UCSD-AML1 (cell line): ENCODE measurements at regions not wholly inside any gene's neighbourhood (a gene's known extent, or its start where the extent isn't known, plus 50 kb on each side); places are given as distances from the start of the nearest gene placed in this dataset.
A peak's percentile ranks its signal among the peaks of the same experiment; 100 is the strongest.
"Not testable (repeated sequence)": the region's sequence is repeated elsewhere in the genome, so short reads cannot be mapped to it uniquely, and the experiment has no call there.

Experiments
- DNase-seq: peaks from one replicate; lab custom pipeline; 2025; ENCODE audit not compliant: unreplicated experiment; lab: John Stamatoyannopoulos, UW

- DNase-seq = no peak
Measured at GRCh38 chr10:57694956-57695608, 572.6 kb downstream of the IPMK start.

- no peak for DNase-seq
Measured at GRCh38 chr10:57692255-57692980, 575.3 kb downstream of the IPMK start.

- DNase-seq = no peak
Measured at GRCh38 chr10:57689596-57690297, 577.9 kb downstream of the IPMK start.

- DNase-seq = no peak
Measured at GRCh38 chr10:57679916-57680315, 587.8 kb downstream of the IPMK start.

GRCh38 chr10:57675125-57675524 lies 592.6 kb downstream of the IPMK start:
- no peak for DNase-seq

GRCh38 chr10:57673446-57673960 lies 594.2 kb downstream of the IPMK start:
- DNase-seq = no peak

GRCh38 chr10:57664815-57665214 lies 602.9 kb downstream of the IPMK start:
- DNase-seq = no peak

- DNase-seq = no peak
Measured at GRCh38 chr10:57663401-57663800, 604.3 kb downstream of the IPMK start.

GRCh38 chr10:57661206-57661605 lies 606.5 kb downstream of the IPMK start:
- DNase-seq = no peak

- DNase-seq = peak; percentile 12
Measured at GRCh38 chr10:57657164-57657765, 610.4 kb downstream of the IPMK start.

- no peak for DNase-seq
Measured at GRCh38 chr10:57654856-57655255, 612.8 kb downstream of the IPMK start.

- not testable (repeated sequence) for DNase-seq
Measured at GRCh38 chr10:57645108-57645507, 622.6 kb downstream of the IPMK start.

GRCh38 chr10:57638411-57638810 lies 629.3 kb downstream of the IPMK start:
- no peak for DNase-seq

GRCh38 chr10:57628592-57629284 lies 639.0 kb downstream of the IPMK start:
- no peak for DNase-seq

GRCh38 chr10:57627642-57628178 lies 640.0 kb downstream of the IPMK start:
- DNase-seq = no peak

GRCh38 chr10:57624856-57625592 lies 642.7 kb downstream of the IPMK start:
- no peak for DNase-seq

- DNase-seq = no peak
Measured at GRCh38 chr10:57624066-57624465, 643.6 kb downstream of the IPMK start.

GRCh38 chr10:57621466-57621865 lies 646.2 kb downstream of the IPMK start:
- no peak for DNase-seq

GRCh38 chr10:57605948-57606485 lies 661.7 kb downstream of the IPMK start:
- no peak for DNase-seq

- no peak for DNase-seq
Measured at GRCh38 chr10:57599440-57599839, 668.3 kb downstream of the IPMK start.
